ENCODE measurements at regions not wholly inside any gene's neighbourhood (a gene's known extent, or its start where the extent isn't known, plus 50 kb on each side); places are given as distances from the start of the nearest gene placed in this dataset.

- TF ChIP-seq POLR2A (IDR thresholded peaks at IDR 0.05) (no peak), CTCF (IDR thresholded peaks at IDR 0.05) (no peak)
These were observed 262.9 kb upstream of the B3GAT1 start for GRCh38 chr11:134674974-134675373.

All from lower leg skin (tissue), 3 donors.